Trophoblast cell (in vitro differentiated cells and primary cell): ENCODE measurements at regions not wholly inside any gene's neighbourhood (a gene's known extent, or its start where the extent isn't known, plus 50 kb on each side); places are given as distances from the start of the nearest gene placed in this dataset.
A peak's percentile ranks its signal among the peaks of the same experiment; 100 is the strongest.

Experiments used
- DNase-seq, 2 donors: peaks; one replicate each; pipeline ENCODE4 v3.0.0-alpha.2; 2016
- H2AFZ ChIP-seq: 2 replicates; pipeline ENCODE4 v1.6.1; 2013; ENCODE audit warnings: low read length, moderate library complexity, mild to moderate bottlenecking; ENCODE audit not compliant: insufficient read depth, poor library complexity
- H2AK5ac ChIP-seq: 2 replicates; pipeline ENCODE4 v1.6.1; 2013; ENCODE audit warnings: mild to moderate bottlenecking, low read length
- H2BK120ac ChIP-seq: 2 replicates; pipeline ENCODE4 v1.6.1; 2013; ENCODE audit warnings: low read length, mild to moderate bottlenecking, moderate library complexity; ENCODE audit not compliant: insufficient read depth, poor library complexity
- H2BK12ac ChIP-seq: 2 replicates; pipeline ENCODE4 v1.6.1; 2013; ENCODE audit warnings: mild to moderate bottlenecking, low read length, moderate library complexity
- H2BK5ac ChIP-seq: 2 replicates; pipeline ENCODE4 v1.6.1; 2013; ENCODE audit warnings: low read length, low read depth, moderate library complexity, mild to moderate bottlenecking; ENCODE audit not compliant: poor library complexity
- H3K14ac ChIP-seq: 2 replicates; pipeline ENCODE4 v1.6.1; 2013; ENCODE audit warnings: mild to moderate bottlenecking, low read length
- H3K18ac ChIP-seq: 2 replicates; pipeline ENCODE4 v1.6.1; 2013; ENCODE audit warnings: mild to moderate bottlenecking, low read length
- H3K23ac ChIP-seq: 2 replicates; pipeline ENCODE4 v1.6.1; 2013; ENCODE audit warnings: low read length
- H3K27ac ChIP-seq: 2 replicates; pipeline ENCODE4 v1.5.1; 2013; ENCODE audit warnings: low read depth, mild to moderate bottlenecking, inconsistent platforms, low read length, moderate library complexity
- H3K27me3 ChIP-seq: 2 replicates; pipeline ENCODE4 v1.6.1; 2013; ENCODE audit warnings: inconsistent platforms, mild to moderate bottlenecking, low read length, moderate library complexity; ENCODE audit not compliant: insufficient read depth
- H3K36me3 ChIP-seq, 2 experiments: 1 replicate in 1 of 2; 2 replicates in 1 of 2; pipeline ENCODE4 v1.6.1; 2013; ENCODE audit warnings: low read length in 2 of 2, mild to moderate bottlenecking in 2 of 2, moderate library complexity in 1 of 2; ENCODE audit not compliant: insufficient read depth in 2 of 2, control insufficient read depth in 1 of 2
- H3K4ac ChIP-seq: 2 replicates; pipeline ENCODE4 v1.6.1; 2013; ENCODE audit warnings: low read depth, mild to moderate bottlenecking, low read length, moderate library complexity
- H3K4me1 ChIP-seq, 2 experiments: 1 replicate in 1 of 2; 2 replicates in 1 of 2; pipeline ENCODE4 v1.6.1; 2013; ENCODE audit warnings: low read length in 2 of 2, mild to moderate bottlenecking in 2 of 2, moderate library complexity in 1 of 2; ENCODE audit not compliant: insufficient read depth in 2 of 2, control insufficient read depth in 1 of 2
- H3K4me2 ChIP-seq: 2 replicates; pipeline ENCODE4 v1.6.1; 2013; ENCODE audit warnings: inconsistent platforms, mild to moderate bottlenecking, low read length, moderate library complexity
- H3K4me3 ChIP-seq: 2 replicates; pipeline ENCODE4 v1.5.1; 2013; ENCODE audit warnings: mild to moderate bottlenecking, low read depth, low read length, inconsistent platforms
- H3K79me1 ChIP-seq: one replicate; pipeline ENCODE4 v1.6.1; 2013; ENCODE audit warnings: low read length
- H3K79me2 ChIP-seq: 2 replicates; pipeline ENCODE4 v1.6.1; 2013; ENCODE audit warnings: low read length, mild to moderate bottlenecking; ENCODE audit not compliant: control insufficient read depth, insufficient read depth, poor library complexity
- H3K9ac ChIP-seq: 2 replicates; pipeline ENCODE4 v1.6.1; 2013; ENCODE audit warnings: mild to moderate bottlenecking, low read length
- H3K9me3 ChIP-seq: 2 replicates; pipeline ENCODE4 v1.6.1; 2013; ENCODE audit warnings: low read depth, mild to moderate bottlenecking, control low read depth, inconsistent platforms, low read length; ENCODE audit not compliant: insufficient read depth
- H4K12ac ChIP-seq: 2 replicates; pipeline ENCODE4 v1.6.1; 2013; ENCODE audit warnings: low read depth, mild to moderate bottlenecking, low read length, moderate library complexity
- H4K8ac ChIP-seq: 2 replicates; pipeline ENCODE4 v1.6.1; 2013; ENCODE audit warnings: low read depth, mild to moderate bottlenecking, low read length, moderate library complexity
- H4K91ac ChIP-seq: one replicate; pipeline ENCODE4 v1.6.1; 2013; ENCODE audit warnings: low read depth, mild to moderate bottlenecking, low read length, moderate library complexity
- WGBS: extraction: QIAGEN DNeasy Blood & Tissue Kit; methylation state at CpG from one replicate; pipeline ENCODE4 v1.1.7; 2013; ENCODE audit warnings: missing lambda C conversion rate; ENCODE audit not compliant: insufficient read length, insufficient coverage; ENCODE audit errors: extremely low coverage; 5-methylcytosine and 5-hydroxymethylcytosine counted together

- no peaks in the 10 kb centered on the region for H3K79me2 ChIP-seq
- no peak overlapping the region for H2AK5ac ChIP-seq
- no peak overlapping the region for H3K14ac ChIP-seq
- WGBS: no CpG with 5 or more reads among the region's 1 CpG
- H3K4me1 ChIP-seq: no peaks in the 10 kb centered on the region
- H2BK5ac ChIP-seq: no peak overlapping the region
- no peak overlapping the region for H2BK120ac ChIP-seq
- H3K27ac ChIP-seq: no peak overlapping the region
- H4K8ac ChIP-seq: no peak overlapping the region
- H3K4me3 ChIP-seq: no peak overlapping the region
- no peak overlapping the region for H3K23ac ChIP-seq
- no peak overlapping the region for H4K91ac ChIP-seq
- no peak overlapping the region for H2AFZ ChIP-seq
- no peak overlapping the region for H2BK12ac ChIP-seq
- no peak overlapping the region for H3K9ac ChIP-seq
- no peak for DNase-seq
- no peaks in the 10 kb centered on the region for H3K9me3 ChIP-seq
- H3K79me1 ChIP-seq: no peaks in the 10 kb centered on the region
- H3K18ac ChIP-seq: no peak overlapping the region
- H3K4me2 ChIP-seq: no peak overlapping the region
- H3K27me3 ChIP-seq: no peaks in the 10 kb centered on the region
- no peak overlapping the region for H4K12ac ChIP-seq
- H3K36me3 ChIP-seq: no peaks in the 10 kb centered on the region
- H3K4ac ChIP-seq: no peak overlapping the region
Measured at GRCh38 chr2:108167699-108168098, 72.1 kb upstream of the SULT1C3 start.

- no peaks in the 10 kb centered on the region for H3K9me3 ChIP-seq
- H2BK120ac ChIP-seq: peak overlapping the region; percentile 66
- H3K27me3 ChIP-seq: no peaks in the 10 kb centered on the region
- H3K79me2 ChIP-seq: no peaks in the 10 kb centered on the region
- DNase-seq: peak in 1 of 2 donors; percentile 66
- H3K18ac ChIP-seq: no peak overlapping the region
- H3K9ac ChIP-seq: no peak overlapping the region
- H4K91ac ChIP-seq: no peak overlapping the region
- no peak overlapping the region for H2AFZ ChIP-seq
- no peaks in the 10 kb centered on the region for H3K79me1 ChIP-seq
- H3K4me1 ChIP-seq: no peaks in the 10 kb centered on the region
- no peak overlapping the region for H2BK5ac ChIP-seq
- no peak overlapping the region for H2BK12ac ChIP-seq
- H3K4ac ChIP-seq: no peak overlapping the region
- WGBS: no CpG with 5 or more reads among the region's 3 CpGs
- H4K8ac ChIP-seq: no peak overlapping the region
- no peak overlapping the region for H3K4me2 ChIP-seq
- H3K14ac ChIP-seq: no peak overlapping the region
- H2AK5ac ChIP-seq: no peak overlapping the region
- H3K36me3 ChIP-seq: no peaks in the 10 kb centered on the region
- H4K12ac ChIP-seq: no peak overlapping the region
- no peak overlapping the region for H3K23ac ChIP-seq
- no peak overlapping the region for H3K27ac ChIP-seq
- H3K4me3 ChIP-seq: no peak overlapping the region
Measured at GRCh38 chr2:108169982-108170625, 69.7 kb upstream of the SULT1C3 start.

- no peak for DNase-seq
- Histone ChIP-seq H3K9ac (no peak overlapping the region), H2BK5ac (no peak overlapping the region), H3K4me3 (no peak overlapping the region), H3K27ac (no peak overlapping the region), H3K36me3 (no peaks in the 10 kb centered on the region), H4K12ac (no peak overlapping the region), H2AK5ac (no peak overlapping the region), H4K91ac (no peak overlapping the region), H3K18ac (no peak overlapping the region), H3K4ac (no peak overlapping the region), H3K14ac (no peak overlapping the region), H2BK12ac (no peak overlapping the region), H3K4me2 (no peak overlapping the region), H4K8ac (no peak overlapping the region), H3K27me3 (no peaks in the 10 kb centered on the region), H2BK120ac (no peak overlapping the region), H3K4me1 (no peaks in the 10 kb centered on the region), H3K79me2 (no peaks in the 10 kb centered on the region), H3K9me3 (no peaks in the 10 kb centered on the region), H3K23ac (no peak overlapping the region), H2AFZ (no peak overlapping the region), H3K79me1 (no peaks in the 10 kb centered on the region)
- WGBS: no CpG with 5 or more reads among the region's 3 CpGs
Measured at GRCh38 chr2:108171657-108172056, 68.1 kb upstream of the SULT1C3 start.

GRCh38 chr2:108182489-108182888 is 57.3 kb upstream of the SULT1C3 start:
- no peaks in the 10 kb centered on the region for H3K9me3 ChIP-seq
- no peak overlapping the region for H3K9ac ChIP-seq
- H3K4me3 ChIP-seq: no peak overlapping the region
- H3K23ac ChIP-seq: no peak overlapping the region
- H2BK120ac ChIP-seq: no peak overlapping the region
- no peak overlapping the region for H3K4ac ChIP-seq
- H2BK12ac ChIP-seq: no peak overlapping the region
- no peaks in the 10 kb centered on the region for H3K36me3 ChIP-seq
- H4K8ac ChIP-seq: no peak overlapping the region
- no peak overlapping the region for H3K27ac ChIP-seq
- no CpG with 5 or more reads among the region's 7 CpGs for WGBS
- H3K79me1 ChIP-seq: no peaks in the 10 kb centered on the region
- H2AFZ ChIP-seq: no peak overlapping the region
- no peak overlapping the region for H3K4me2 ChIP-seq
- H4K91ac ChIP-seq: no peak overlapping the region
- no peaks in the 10 kb centered on the region for H3K4me1 ChIP-seq
- H3K79me2 ChIP-seq: no peaks in the 10 kb centered on the region
- H3K27me3 ChIP-seq: no peaks in the 10 kb centered on the region
- no peak overlapping the region for H3K14ac ChIP-seq
- H4K12ac ChIP-seq: no peak overlapping the region
- H2AK5ac ChIP-seq: no peak overlapping the region
- H2BK5ac ChIP-seq: no peak overlapping the region
- DNase-seq: peak in 1 of 2 donors; percentile 40
- no peak overlapping the region for H3K18ac ChIP-seq
